IPS DF 4.7 (cell line): ENCODE measurements at regions not wholly inside any gene's neighbourhood (a gene's known extent, or its start where the extent isn't known, plus 50 kb on each side); places are given as distances from the start of the nearest gene placed in this dataset.
"Not testable (repeated sequence)": the region's sequence is repeated elsewhere in the genome, so short reads cannot be mapped to it uniquely, and the experiment has no call there.

Experiments
- DNase-seq: peaks from one replicate; pipeline ENCODE4 v3.0.0-alpha.2; 2013; ENCODE audit warnings: low spot score; ENCODE audit errors: extremely low read depth

DNA sequence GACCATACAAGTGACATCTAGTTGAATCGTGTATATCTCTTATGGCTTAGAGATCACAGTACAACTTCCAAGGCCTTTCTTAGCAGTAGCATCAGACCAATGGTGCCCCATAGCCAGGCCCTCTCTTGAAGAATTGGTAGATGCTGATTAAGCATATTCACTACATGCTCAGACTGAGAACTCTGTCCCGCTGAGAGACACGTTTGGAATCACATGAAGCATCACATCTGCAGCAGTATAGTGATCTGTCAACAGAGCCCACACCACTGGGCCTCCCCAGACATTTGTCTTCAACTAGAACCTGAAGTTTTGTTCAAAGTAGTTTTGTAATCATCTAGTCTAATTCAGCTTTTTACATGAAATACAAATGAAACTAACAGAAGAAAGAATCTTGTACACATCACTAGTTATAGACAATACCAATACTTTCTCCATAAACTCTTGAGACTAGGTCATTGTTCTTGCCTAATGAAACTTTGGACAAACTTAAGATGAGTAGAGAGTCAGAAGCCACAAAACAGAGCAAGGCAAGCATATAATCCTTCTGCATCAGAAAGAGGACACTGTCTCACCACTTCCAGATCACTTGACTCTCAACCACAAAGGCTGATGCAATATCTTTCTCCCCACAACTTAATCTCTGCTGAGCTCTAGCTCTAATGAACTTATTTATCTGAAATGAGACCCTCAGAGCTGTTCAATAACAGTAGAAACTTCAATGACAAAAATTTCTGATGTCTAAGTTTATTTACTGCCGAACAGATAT is 182.7 kb downstream of the TBX18 start:
- DNase-seq, result no peak

DNA sequence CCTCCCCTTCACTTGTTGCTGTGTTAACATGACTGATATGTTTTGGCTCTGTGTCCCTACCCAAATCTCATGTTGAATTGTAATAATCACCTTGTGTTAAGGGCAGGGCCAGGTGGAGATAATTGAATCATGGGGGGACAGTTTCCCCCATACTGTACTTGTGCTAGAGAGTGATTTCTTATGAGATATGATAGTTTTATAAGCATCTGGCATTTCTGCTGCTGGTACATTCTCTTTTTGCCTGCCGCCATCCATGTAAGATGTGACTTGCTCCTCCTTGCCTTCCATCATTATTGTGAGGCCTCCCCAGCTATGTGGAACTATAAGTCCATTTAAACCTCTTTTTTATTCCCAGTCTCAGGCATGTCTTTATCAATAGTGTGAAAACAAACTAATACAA is 185.0 kb downstream of the TBX18 start:
- no peak for DNase-seq

GRCh38 chr6:84576029-84576428 is 188.4 kb downstream of the TBX18 start:
- no peak for DNase-seq

- DNase-seq, result no peak
Measured at GRCh38 chr6:84575264-84575663, 189.1 kb downstream of the TBX18 start.

- no peak for DNase-seq
Measured at GRCh38 chr6:84569882-84570281, 194.5 kb downstream of the TBX18 start.

DNA sequence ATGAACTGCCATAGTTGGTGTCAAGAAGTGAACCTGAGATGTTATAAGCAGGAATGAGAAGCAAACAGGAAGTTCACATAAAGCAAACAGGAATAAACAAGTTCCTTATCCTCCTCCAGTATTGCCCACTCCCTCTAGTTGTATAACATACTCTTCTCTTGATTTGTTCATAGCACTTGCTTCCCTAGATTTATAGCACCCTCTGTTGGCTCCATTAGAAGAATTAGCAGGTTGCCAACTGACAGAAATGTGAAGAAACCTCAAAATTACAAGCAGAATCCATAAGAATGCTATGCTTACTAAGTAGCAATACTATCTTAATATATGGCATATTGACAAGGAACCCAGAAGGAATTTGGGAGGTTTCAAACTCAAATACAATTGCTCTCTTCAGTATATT is 195.4 kb downstream of the TBX18 start:
- DNase-seq, result no peak

DNA sequence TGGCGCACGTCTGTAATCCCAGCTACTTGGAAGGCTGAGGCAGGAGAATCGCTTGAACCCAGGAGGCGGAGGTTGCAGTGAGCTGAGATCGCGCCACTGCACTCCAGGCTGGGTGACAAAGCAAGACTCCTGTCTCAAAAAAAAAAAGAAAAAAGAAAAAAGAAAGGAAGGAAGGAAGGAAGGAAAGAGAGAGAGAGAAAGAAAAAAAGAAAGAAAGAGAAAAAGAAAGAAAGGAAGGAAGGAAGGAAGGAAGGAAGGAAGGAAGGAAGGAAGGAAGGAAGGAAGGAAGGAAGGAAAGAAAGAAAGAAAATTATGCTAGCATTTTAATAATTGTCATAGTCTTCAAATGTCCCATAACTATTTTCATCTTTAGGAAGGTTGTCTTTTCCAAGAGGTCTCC is 198.7 kb downstream of the TBX18 start:
- DNase-seq, result not testable (repeated sequence)

DNA sequence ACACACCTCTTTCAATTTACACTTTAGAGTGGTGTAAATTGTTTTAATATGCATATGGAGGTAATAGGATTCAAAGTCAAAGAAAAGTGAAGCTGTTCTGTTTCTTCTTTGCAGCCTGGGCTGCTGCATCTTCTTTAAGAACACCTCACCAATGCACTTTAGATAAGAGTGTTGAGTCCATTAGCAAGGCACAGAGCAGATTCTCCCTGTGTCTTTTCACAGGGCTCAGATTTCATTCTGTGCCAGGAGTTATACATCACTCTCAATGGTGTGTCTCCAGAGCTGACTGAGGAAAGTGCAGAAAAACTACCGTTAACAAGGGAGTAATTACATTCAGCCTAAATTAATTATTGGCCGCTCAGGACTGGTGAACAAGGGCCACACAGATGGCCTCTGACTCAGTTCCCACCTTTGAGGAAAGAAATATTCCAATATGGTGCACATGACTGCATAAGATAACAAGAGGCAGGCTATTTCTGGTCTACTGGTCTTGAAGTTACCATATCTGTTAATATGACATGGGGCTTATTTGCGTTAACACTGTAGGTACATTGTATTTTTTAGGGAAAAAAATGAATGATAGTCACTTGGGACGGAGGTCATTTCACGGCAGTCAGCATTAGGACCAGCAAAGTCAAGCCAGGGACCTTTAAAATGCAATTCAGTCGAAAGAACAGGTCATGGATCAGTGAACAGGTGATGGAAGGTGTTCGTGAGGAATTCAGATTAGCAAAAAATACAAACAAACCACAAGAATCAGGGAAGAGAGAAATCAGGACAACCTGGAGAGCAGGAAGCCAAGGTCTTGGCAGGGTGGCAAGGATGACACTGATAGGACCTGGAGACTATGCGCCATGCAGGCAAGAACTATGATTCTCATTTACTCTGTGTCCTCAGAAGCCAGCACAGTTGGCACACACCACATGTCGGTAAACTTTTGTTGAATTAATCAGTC is 203.7 kb downstream of the TBX18 start:
- no peak for DNase-seq

GRCh38 chr6:84556541-84557335 is 207.7 kb downstream of the TBX18 start:
- DNase-seq, result no peak

DNA sequence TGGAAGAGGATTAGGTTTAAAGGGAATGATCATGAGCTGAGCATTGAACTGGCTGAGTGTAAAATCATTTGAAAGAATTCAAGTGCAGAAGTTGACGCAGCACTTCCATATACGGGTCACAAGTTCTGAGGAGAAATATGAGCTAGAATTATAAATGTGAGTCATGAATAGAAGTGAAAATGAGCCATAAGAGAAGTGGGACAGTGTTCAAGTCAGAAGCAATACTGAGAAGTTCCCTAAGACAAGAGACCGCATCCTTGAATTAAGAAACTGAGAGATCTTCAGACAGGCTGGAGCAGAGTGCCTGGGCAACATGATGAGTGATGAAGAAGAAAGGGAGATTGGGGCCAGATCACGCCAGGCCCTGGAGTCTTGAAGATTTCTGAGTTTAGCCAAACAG is 209.7 kb downstream of the TBX18 start:
- no peak for DNase-seq

DNA sequence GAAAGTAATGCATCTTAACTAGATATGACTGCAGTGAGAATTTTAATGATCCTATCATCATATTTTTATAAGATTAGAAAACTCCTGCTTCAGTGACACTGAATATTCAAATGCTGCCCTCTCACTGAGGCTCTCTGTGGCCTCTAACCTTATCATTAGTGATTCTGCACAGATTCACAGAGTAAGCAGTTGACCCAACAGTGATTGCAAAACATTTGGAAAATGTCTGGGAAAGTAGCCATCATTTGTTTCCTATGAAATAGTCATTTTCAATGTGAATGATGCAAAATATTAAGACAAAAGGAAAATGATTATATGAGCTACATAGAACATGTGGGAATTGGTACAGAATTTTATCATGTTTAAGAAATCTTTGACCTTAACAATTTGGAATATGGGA is 210.3 kb downstream of the TBX18 start:
- DNase-seq, result no peak

- no peak for DNase-seq
Measured at GRCh38 chr6:84553527-84553926, 210.9 kb downstream of the TBX18 start.

- no peak for DNase-seq
Measured at GRCh38 chr6:84551797-84552196, 212.6 kb downstream of the TBX18 start.

GRCh38 chr6:84549917-84550316 is 214.5 kb downstream of the TBX18 start:
- no peak for DNase-seq

DNA sequence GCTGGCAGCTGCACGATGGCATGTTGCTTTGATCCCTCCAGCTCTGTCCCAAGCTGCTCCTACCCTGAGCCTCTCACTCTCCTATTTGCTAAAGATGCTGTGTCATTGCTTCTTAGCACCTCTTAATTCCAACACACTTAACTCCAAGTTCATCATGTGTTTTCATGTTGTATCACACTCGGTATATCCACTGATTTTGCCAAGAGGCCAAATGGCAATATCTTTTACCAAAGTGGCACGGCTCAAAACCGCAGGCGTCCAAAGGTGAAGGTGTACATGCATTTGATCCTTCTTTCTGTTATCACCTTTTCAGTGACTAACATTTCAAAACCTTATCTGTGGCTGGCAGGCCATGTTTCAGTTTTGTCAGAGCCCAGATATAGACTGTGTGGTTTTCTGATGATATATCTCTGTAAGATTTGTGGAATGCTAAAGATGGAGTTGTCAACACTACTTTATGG is 217.0 kb downstream of the TBX18 start:
- no peak for DNase-seq

GRCh38 chr6:84546427-84546914 is 217.9 kb downstream of the TBX18 start:
- no peak for DNase-seq

DNA sequence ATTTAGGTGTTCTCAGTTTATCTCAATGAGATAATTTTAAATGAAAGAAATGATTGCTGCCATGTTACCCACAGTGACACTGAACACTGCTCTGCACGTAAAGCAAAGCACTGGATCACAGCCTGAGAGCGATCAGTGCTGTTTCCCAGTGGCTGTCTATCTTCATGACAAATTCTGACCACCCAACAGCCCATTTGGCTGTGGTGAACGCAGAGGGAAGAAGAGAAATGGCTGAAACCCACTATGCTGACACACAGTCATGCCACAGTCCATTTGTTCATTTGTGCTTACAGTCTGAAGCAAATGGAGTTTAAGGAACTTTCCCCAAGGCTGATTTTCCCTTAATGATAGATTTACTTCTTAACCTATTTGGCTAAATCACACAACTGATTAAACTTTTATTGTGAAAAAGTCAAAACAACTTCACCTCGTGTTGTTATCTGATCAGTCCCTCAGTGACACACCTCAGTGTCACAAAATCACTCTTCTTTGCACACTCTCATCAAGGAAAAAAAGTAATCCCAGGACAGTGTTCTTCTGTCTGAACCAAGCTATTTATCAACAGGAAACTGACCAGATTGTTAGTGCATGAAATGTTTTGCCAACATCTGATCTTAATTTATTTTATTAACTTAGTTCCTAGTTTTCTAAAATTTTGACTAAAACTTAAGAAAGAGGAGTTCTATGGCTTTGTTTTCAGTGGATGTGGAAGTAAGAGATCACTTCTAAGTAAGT is 225.1 kb downstream of the TBX18 start:
- no peak for DNase-seq

DNA sequence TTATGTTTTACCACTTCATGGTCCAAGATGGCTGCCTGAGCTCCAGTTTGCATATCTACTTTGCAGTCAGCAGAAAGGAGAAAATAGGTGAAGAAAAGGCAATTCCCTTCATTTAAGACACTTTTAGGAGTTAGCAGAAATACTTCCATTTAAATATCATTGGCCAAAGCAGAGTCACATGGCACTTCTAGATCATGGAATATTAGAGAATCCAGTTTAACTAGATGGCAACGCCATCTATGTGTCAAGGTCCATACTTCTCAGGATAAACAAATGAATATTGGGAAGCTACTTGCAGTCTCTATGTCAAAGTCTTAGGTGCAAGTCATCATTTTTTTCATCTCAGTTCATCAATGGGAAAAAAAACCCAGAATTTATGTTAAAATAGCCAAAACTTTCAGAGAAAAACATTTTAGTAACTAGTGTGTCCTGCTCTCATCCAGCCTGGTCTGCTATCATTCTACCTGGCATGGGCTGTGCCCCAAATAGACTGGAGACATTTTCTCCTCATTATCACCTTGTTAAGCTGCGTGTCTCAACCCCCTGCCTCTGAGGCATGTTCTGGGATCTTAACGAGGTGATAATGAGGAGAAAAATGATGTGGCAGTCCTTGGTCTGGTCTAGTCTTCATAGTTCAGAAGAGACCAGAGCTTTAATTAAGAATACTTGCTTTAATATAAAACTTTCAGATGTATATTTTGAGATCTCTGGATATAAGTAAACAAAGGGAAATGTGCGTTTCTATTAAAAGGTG is 227.3 kb downstream of the TBX18 start:
- no peak for DNase-seq

GRCh38 chr6:84528201-84528600 is 236.2 kb downstream of the TBX18 start:
- DNase-seq, result no peak

DNA sequence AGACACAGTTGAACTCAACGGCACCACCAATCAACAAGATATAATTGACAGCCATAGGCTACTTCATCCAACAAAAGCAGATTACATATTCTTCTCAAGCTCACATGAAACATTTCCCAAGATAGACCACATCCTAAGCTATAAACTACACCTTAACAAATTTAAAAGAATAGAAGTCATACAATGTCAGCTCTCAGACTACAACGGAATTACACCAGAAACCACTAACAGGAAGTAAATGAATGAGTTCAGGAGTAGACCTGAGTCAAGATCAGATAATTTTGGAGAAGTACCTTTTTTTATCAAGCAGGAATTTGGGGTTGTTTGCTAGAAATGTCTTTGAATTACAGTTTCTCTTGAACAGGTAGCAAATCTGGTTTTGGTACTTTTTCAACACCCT is 237.8 kb downstream of the TBX18 start:
- no peak for DNase-seq
